ENCODE measurements at regions not wholly inside any gene's neighbourhood (a gene's known extent, or its start where the extent isn't known, plus 50 kb on each side); places are given as distances from the start of the nearest gene placed in this dataset.

DNA sequence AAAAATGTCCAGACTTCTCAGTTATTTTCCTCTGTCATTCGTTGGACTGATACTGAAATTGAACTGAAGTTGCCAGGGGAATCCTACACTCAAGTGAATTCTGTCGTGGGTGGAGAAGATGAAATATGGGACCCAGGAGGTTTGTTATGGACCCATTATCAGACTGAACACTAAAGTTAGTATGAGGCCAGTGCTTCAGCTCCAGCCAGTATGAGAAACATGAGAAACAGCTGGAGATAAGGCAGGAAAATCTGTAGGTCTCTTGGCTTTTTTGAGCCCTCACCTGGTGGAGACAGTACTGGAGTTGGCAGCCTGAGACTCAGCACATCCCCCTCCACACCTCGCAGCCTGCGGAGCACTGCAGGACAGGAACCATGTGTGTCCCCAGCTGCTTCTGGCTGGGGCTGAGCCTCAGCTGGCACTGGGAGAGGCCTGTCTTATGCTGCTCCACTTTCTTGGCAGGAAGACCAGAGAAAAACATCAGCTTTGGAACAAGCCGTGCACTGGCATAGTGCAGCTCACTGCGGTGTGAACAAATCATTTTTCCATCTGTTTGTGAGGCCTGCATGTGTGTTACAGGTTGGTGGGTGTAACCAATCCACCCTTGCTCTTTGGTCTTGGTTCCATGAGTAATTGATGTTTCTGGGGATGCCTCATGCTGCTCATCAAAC is 641.0 kb downstream of the FGF9 start:
- no peaks in the 10 kb centered on the region for H3K9me1 ChIP-seq (ENCODE audit: insufficient read depth, low read length)
- H2AK5ac ChIP-seq (ENCODE audit: low read depth, low read length): no peak overlapping the region
- H3K14ac ChIP-seq (replicated peaks; ENCODE audit: low read depth, low read length): no peak overlapping the region
- H3K4me1 ChIP-seq (ENCODE audit: control insufficient read depth, insufficient read depth, low read length): no peaks in the 10 kb centered on the region
- dilution Hi-C loops (cut with HindIII; ENCODE audit: low sequenced_read_pairs, unreplicated experiment): no loop called here
- DNase-seq (no peak), ATAC-seq (ENCODE audit: low read depth) (no peak)
- no peak overlapping the region for H3K27ac ChIP-seq (ENCODE audit: insufficient read depth, low read length)
- H2BK15ac ChIP-seq (ENCODE audit: low read depth, low read length): no peak overlapping the region
- H3K4me2 ChIP-seq (ENCODE audit: low read depth, low read length): no peak overlapping the region
- H2AK9ac ChIP-seq (replicated peaks; ENCODE audit: low read depth, low read length, poor library complexity): no peak overlapping the region
- no peak overlapping the region for H3K4me3 ChIP-seq (ENCODE audit: insufficient read depth, low read depth, low read length)
- no peaks in the 10 kb centered on the region for H3K27me3 ChIP-seq (ENCODE audit: control insufficient read depth, insufficient read depth, low read length)
- H2BK120ac ChIP-seq (ENCODE audit: low read depth, low read length): no peak overlapping the region
- H4K91ac ChIP-seq (ENCODE audit: insufficient read depth, low read depth, low read length): no peak overlapping the region
- H4K20me1 ChIP-seq (ENCODE audit: insufficient read depth, low read length): no peaks in the 10 kb centered on the region
- H3K56ac ChIP-seq (ENCODE audit: extremely low read depth, insufficient read depth, low read length): no peak overlapping the region
- H3K79me1 ChIP-seq (ENCODE audit: low read depth in 1 of 2, low read length in 2 of 2): no peaks in the 10 kb centered on the region
- intact Hi-C loops (cut with micrococcal nuclease): loop anchor here (5.0 kb wide), 1 partner anchor 1035 kb away; no protein-coding TSS in a partner anchor
- no peak overlapping the region for H3K18ac ChIP-seq (ENCODE audit: low read depth, low read length)
- H2BK5ac ChIP-seq (ENCODE audit: low read depth, low read length, poor library complexity, severe bottlenecking): no peak overlapping the region
- TF ChIP-seq CHD1 (IDR thresholded peaks at IDR 0.05; ENCODE audit: low read depth, low read length) (no peak), FOS (IDR thresholded peaks at IDR 0.05; ENCODE audit: low read depth, low read length) (no peak), CEBPB (IDR thresholded peaks at IDR 0.05; ENCODE audit: low read depth, low read length) (no peak), ELK1 (IDR thresholded peaks at IDR 0.05; ENCODE audit: borderline replicate concordance, low read depth, low read length) (no peak), NFE2L2 (IDR thresholded peaks at IDR 0.05; ENCODE audit: low read depth, low read length) (no peak), RFX5 (IDR thresholded peaks at IDR 0.05; ENCODE audit: low read depth, low read length) (no peak)
- TF ChIP-seq, protein P1, sequence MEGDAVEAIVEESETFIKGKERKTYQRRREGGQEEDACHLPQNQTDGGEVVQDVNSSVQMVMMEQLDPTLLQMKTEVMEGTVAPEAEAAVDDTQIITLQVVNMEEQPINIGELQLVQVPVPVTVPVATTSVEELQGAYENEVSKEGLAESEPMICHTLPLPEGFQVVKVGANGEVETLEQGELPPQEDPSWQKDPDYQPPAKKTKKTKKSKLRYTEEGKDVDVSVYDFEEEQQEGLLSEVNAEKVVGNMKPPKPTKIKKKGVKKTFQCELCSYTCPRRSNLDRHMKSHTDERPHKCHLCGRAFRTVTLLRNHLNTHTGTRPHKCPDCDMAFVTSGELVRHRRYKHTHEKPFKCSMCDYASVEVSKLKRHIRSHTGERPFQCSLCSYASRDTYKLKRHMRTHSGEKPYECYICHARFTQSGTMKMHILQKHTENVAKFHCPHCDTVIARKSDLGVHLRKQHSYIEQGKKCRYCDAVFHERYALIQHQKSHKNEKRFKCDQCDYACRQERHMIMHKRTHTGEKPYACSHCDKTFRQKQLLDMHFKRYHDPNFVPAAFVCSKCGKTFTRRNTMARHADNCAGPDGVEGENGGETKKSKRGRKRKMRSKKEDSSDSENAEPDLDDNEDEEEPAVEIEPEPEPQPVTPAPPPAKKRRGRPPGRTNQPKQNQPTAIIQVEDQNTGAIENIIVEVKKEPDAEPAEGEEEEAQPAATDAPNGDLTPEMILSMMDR (conservative IDR thresholded peaks at IDR 0.05; ENCODE audit: low read depth, low read length): no peak
- no peaks in the 10 kb centered on the region for H3K9me3 ChIP-seq (ENCODE audit: control insufficient read depth, insufficient read depth, low read length)
- CTCF ChIA-PET: no interaction called here
- in situ Hi-C loops (cut with MboI; ENCODE audit: low sequenced_read_pairs): no loop called here
- no TSS peak for BruUV-seq (replicated peaks)
- WGBS, 2 experiments (ENCODE audit: extremely low coverage in 2 of 2, insufficient read length in 1 of 2): no CpG with 5 or more reads among the region's 6 CpGs
- H4K5ac ChIP-seq (ENCODE audit: low read depth, low read length): no peak overlapping the region
- no peak overlapping the region for H3K23ac ChIP-seq (ENCODE audit: low read depth, low read length)
- POLR2A ChIA-PET (ENCODE audit: unreplicated experiment): no interaction called here
- H3K4ac ChIP-seq (ENCODE audit: low read depth, low read length): no peak overlapping the region
- H2BK20ac ChIP-seq (ENCODE audit: low read depth, low read length): no peak overlapping the region
- no peak overlapping the region for H4K8ac ChIP-seq (ENCODE audit: low read depth in 2 of 2, low read length in 2 of 2)
- H3K9ac ChIP-seq (ENCODE audit: low read depth, low read length): no peak overlapping the region
- no peaks in the 10 kb centered on the region for H3K36me3 ChIP-seq (ENCODE audit: control insufficient read depth, insufficient read depth, low read length)
- no peak overlapping the region for H2AFZ ChIP-seq (replicated peaks; ENCODE audit: low read length, poor library complexity)
